HepG2 (cell line): ENCODE measurements at regions not wholly inside any gene's neighbourhood (a gene's known extent, or its start where the extent isn't known, plus 50 kb on each side); places are given as distances from the start of the nearest gene placed in this dataset.

ENCODE experiments used
- ATAC-seq: fragments of 200-7000 bp; cut with Tn5 transposase; 3 replicates; pipeline ENCODE4 v1.9.1; 2020; ENCODE audit warnings: mild to moderate bottlenecking, moderate library complexity
- BruUV-seq: library from RNA; stranded (reverse); fragments of 400-500 nt; replicated peaks from 2 replicates; lab custom pipeline; 2021; lab: Mats Ljungman, UMichigan
- CTCF ChIA-PET: fragments of 300-600 bp; formaldehyde crosslinking; extraction: SDS; loops from one replicate; lab custom pipeline; 2021; ENCODE audit warnings: low total read pairs, inconsistent platforms, low intra/inter-chr PET ratio; lab: Yijun Ruan, JAX
- POLR2A ChIA-PET: fragments of 350-600 bp; sonication (Branson Sonifier 250); formaldehyde crosslinking; loops from one replicate; lab custom pipeline; 2020; ENCODE audit warnings: antibody characterized with exemption, inconsistent platforms; lab: Yijun Ruan, JAX
- DNase-seq: peaks from one replicate; pipeline ENCODE4 v3.0.0-alpha.2; 2015; ENCODE audit warnings: low spot score
- FAIRE-seq: peaks from 3 replicates; lab custom pipeline; 2011; peaks lifted over from hg19 to GRCh38; lab: Jason Lieb, UNC
- H2AFZ ChIP-seq: one replicate; pipeline ENCODE4 v1.6.1; 2011; ENCODE audit warnings: low read length, inconsistent platforms
- H3K27ac ChIP-seq: fragments of 300-600 bp; 3 replicates; pipeline ENCODE4 v1.8.0; 2011; ENCODE audit warnings: mixed run types, mild to moderate bottlenecking, mixed read lengths, low read length, inconsistent platforms; ENCODE audit not compliant: insufficient read depth; ENCODE audit errors: extremely low read length
- H3K27me3 ChIP-seq, 2 experiments: fragments of 200-600 bp in 1 of 2; 2 replicates in 1 of 2; 3 replicates in 1 of 2; pipeline versions ENCODE4 v1.6.0 to v1.8.0; 2011; ENCODE audit warnings: low read length in 2 of 2, mild to moderate bottlenecking in 2 of 2, moderate library complexity in 2 of 2, inconsistent platforms in 1 of 2; ENCODE audit not compliant: insufficient read depth in 2 of 2, control insufficient read depth in 1 of 2
- H3K36me3 ChIP-seq, 2 experiments: fragments of 200-600 bp in 1 of 2; replicated peaks in 1 of 2; 2 replicates in 1 of 2; 3 replicates in 1 of 2; pipeline versions ENCODE4 v1.5.1 to v1.8.0; 2011; ENCODE audit warnings: low read length in 2 of 2, inconsistent platforms in 1 of 2; ENCODE audit not compliant: insufficient read depth in 2 of 2, control insufficient read depth in 1 of 2
- H3K4me1 ChIP-seq: 2 replicates; pipeline ENCODE4 v1.5.1; 2012; ENCODE audit warnings: low read length, inconsistent platforms; ENCODE audit not compliant: insufficient read depth
- H3K4me2 ChIP-seq: 2 replicates; pipeline ENCODE4 v1.6.0; 2011; ENCODE audit warnings: low read depth, low read length, inconsistent platforms
- H3K4me3 ChIP-seq, 3 experiments: fragments of 200-600 bp in 1 of 3; sonication (generic), shearing (Covaris generic) in 1 of 3; replicated peaks in 1 of 3; 2 replicates each; pipeline ENCODE4 v1.5.1; 2011 to 2016; ENCODE audit warnings: low read length in 3 of 3, inconsistent platforms in 2 of 3, low read depth in 2 of 3, mild to moderate bottlenecking in 2 of 3, control low read depth in 1 of 3, mixed read lengths in 1 of 3; ENCODE audit not compliant: insufficient read depth in 1 of 3
- H3K79me2 ChIP-seq: one replicate; pipeline ENCODE4 v1.6.1; 2011; ENCODE audit warnings: low read length, inconsistent platforms; ENCODE audit not compliant: insufficient read depth
- H3K9ac ChIP-seq: 2 replicates; pipeline ENCODE4 v1.6.0; 2011; ENCODE audit warnings: mild to moderate bottlenecking, low read depth, low read length, inconsistent platforms; ENCODE audit not compliant: insufficient read depth
- H3K9me3 ChIP-seq: 2 replicates; pipeline ENCODE4 v1.5.1; 2012; ENCODE audit warnings: mild to moderate bottlenecking, low read length
- H4K20me1 ChIP-seq: 2 replicates; pipeline ENCODE4 v1.6.0; 2011; ENCODE audit warnings: inconsistent platforms, mild to moderate bottlenecking, low read length, moderate library complexity; ENCODE audit not compliant: insufficient read depth
- DMTF1 ChIP-seq: sonication (generic); formaldehyde crosslinking; IDR thresholded peaks from 2 replicates; pipeline ENCODE4 v1.4.0; 2020; ENCODE audit warnings: mild to moderate bottlenecking, missing genetic modification reagents
- DR1 ChIP-seq: sonication (generic); formaldehyde crosslinking; IDR thresholded peaks from 2 replicates; pipeline ENCODE4 v1.8.0; 2021; ENCODE audit warnings: mild to moderate bottlenecking, missing genetic modification reagents, inconsistent platforms
- HNRNPL ChIP-seq: fragments of 200-400 bp; formaldehyde crosslinking; IDR thresholded peaks from 2 replicates; pipeline ENCODE4 v1.6.1; 2017; ENCODE audit warnings: mild to moderate bottlenecking, low read depth, low read length
- IRX3 ChIP-seq: sonication (generic); formaldehyde crosslinking; IDR thresholded peaks from 2 replicates; pipeline ENCODE4 v1.8.1; 2023; ENCODE audit warnings: mild to moderate bottlenecking, low read depth, missing genetic modification reagents, borderline replicate concordance
- TCF7L2 ChIP-seq: IDR thresholded peaks from 2 replicates; pipeline ENCODE4 v1.6.1; 2011; ENCODE audit warnings: mild to moderate bottlenecking, low read depth, low read length, moderate library complexity
- ZNF260 ChIP-seq: sonication (generic); formaldehyde crosslinking; IDR thresholded peaks from 2 replicates; pipeline ENCODE4 v1.4.0; 2020; ENCODE audit warnings: missing genetic modification reagents, low read depth, mild to moderate bottlenecking, borderline replicate concordance
- ZNF761 ChIP-seq: sonication (generic); formaldehyde crosslinking; conservative IDR thresholded peaks from 2 replicates; pipeline ENCODE4 v1.4.0; 2020; ENCODE audit warnings: mild to moderate bottlenecking, missing genetic modification reagents
- in situ Hi-C: cut with HindIII; loops from 2 replicates; pipeline ENCODE4 v1.10.0; 2017; ENCODE audit warnings: low pct_unique_long_range_greater_than_20kb; ENCODE audit not compliant: extremely low pct_ligation_motif_present
- intact Hi-C: fragments of 100-400 bp; cut with micrococcal nuclease; formaldehyde crosslinking; loops from one replicate; pipeline ENCODE4 v1.10.0; 2022; ENCODE audit not compliant: unreplicated experiment
- TF ChIP-seq, protein P1 (sequence below): sonication (generic); formaldehyde crosslinking; IDR thresholded peaks from 2 replicates; pipeline ENCODE4 v1.4.0; 2020; ENCODE audit warnings: missing genetic modification reagents

DNA sequence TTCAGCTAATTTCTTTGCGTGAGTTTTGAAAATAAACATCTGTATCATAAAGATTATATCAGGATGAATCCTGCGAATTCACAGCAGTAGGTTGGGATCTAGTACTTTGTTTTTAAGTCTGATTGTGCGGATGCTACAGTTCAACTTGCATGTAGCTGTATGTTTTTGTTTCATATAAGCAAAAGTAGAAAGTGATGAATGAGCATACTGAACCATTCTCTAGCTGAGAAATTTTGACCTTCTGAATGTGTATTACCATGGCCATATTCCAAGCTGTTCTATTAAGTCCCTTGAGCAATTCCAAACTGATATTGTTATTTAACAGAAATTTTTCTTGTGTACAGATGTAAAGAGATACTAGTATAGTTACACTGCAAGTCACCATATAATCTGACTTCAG is 358.8 kb upstream of the MEOX2 start (continued):
- TF ChIP-seq DMTF1 (no peak), IRX3 (CRISPR knock-in tag) (no peak)
- TF ChIP-seq, all 625 proteins: peak for 0

GRCh38 chr7:16044645-16045044 is 358.2 kb upstream of the MEOX2 start:
- Histone ChIP-seq H3K9ac (no peak overlapping the region), H3K9me3 (0 out of 2 replicates have a peak, but pooled peaks cover 5% of the 10 kb centered on the region), H2AFZ (no peak overlapping the region), H3K4me3 (no peak overlapping the region), H3K4me1 (no peaks in the 10 kb centered on the region), H3K27ac (no peak overlapping the region), H3K79me2 (no peaks in the 10 kb centered on the region), H3K36me3 (no peaks in the 10 kb centered on the region), H3K4me2 (no peak overlapping the region), H3K27me3 (no peaks in the 10 kb centered on the region), H4K20me1 (no peaks in the 10 kb centered on the region)
- ChIA-PET POLR2A (no interaction called here), CTCF (no interaction called here)
- ATAC-seq (no peak), DNase-seq (no peak), FAIRE-seq (no peak)
- in situ Hi-C loops (no loop called here), intact Hi-C loops (no loop called here)
- no peak for TF ChIP-seq DR1 (CRISPR knock-in tag)
- no peak for TF ChIP-seq HNRNPL
- TF ChIP-seq ZNF260 (CRISPR knock-in tag), result no peak
- no peak for TF ChIP-seq TCF7L2
- TF ChIP-seq ZNF761, result no peak
- TF ChIP-seq, protein P1, sequence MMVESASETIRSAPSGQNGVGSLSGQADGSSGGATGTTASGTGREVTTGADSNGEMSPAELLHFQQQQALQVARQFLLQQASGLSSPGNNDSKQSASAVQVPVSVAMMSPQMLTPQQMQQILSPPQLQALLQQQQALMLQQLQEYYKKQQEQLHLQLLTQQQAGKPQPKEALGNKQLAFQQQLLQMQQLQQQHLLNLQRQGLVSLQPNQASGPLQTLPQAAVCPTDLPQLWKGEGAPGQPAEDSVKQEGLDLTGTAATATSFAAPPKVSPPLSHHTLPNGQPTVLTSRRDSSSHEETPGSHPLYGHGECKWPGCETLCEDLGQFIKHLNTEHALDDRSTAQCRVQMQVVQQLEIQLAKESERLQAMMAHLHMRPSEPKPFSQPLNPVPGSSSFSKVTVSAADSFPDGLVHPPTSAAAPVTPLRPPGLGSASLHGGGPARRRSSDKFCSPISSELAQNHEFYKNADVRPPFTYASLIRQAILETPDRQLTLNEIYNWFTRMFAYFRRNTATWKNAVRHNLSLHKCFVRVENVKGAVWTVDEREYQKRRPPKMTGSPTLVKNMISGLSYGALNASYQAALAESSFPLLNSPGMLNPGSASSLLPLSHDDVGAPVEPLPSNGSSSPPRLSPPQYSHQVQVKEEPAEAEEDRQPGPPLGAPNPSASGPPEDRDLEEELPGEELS, result no peak
- no TSS peak for BruUV-seq
